H1 (cell line): ENCODE measurements at regions not wholly inside any gene's neighbourhood (a gene's known extent, or its start where the extent isn't known, plus 50 kb on each side); places are given as distances from the start of the nearest gene placed in this dataset.

ENCODE experiments used
- CHD2 ChIP-seq: IDR thresholded peaks from 2 replicates; pipeline ENCODE4 v1.6.1; 2012; ENCODE audit warnings: low read length, improper control_type of control experiment
- CHD7 ChIP-seq: fragments of 300-600 bp; sonication (generic); IDR thresholded peaks from 2 replicates; pipeline ENCODE4 v1.7.1; 2012; ENCODE audit warnings: low read length, moderate library complexity, mild to moderate bottlenecking, inconsistent platforms; ENCODE audit not compliant: insufficient replicate concordance
- CREB1 ChIP-seq: IDR thresholded peaks from 2 replicates; pipeline ENCODE4 v1.6.1; 2012; ENCODE audit warnings: inconsistent platforms
- CTBP2 ChIP-seq: IDR thresholded peaks from 2 replicates; pipeline ENCODE4 v1.7.0; 2011; ENCODE audit warnings: borderline replicate concordance, mild to moderate bottlenecking, moderate library complexity, mixed read lengths, low read length; ENCODE audit not compliant: insufficient read depth, insufficient read length
- JUND ChIP-seq: IDR thresholded peaks from 2 replicates; pipeline ENCODE4 v1.6.1; 2011; ENCODE audit warnings: mild to moderate bottlenecking, improper control_type of control experiment, low read length
- MAX ChIP-seq: IDR thresholded peaks from 2 replicates; pipeline ENCODE4 v1.6.1; 2012; ENCODE audit warnings: inconsistent platforms
- PHF8 ChIP-seq: fragments of 200-600 bp; sonication (generic); conservative IDR thresholded peaks from 2 replicates; pipeline ENCODE4 v1.7.1; 2012; ENCODE audit warnings: low read depth, mild to moderate bottlenecking, inconsistent platforms, low read length, moderate library complexity
- SIX5 ChIP-seq: IDR thresholded peaks from 2 replicates; pipeline ENCODE4 v1.6.1; 2011; ENCODE audit warnings: mild to moderate bottlenecking, low read depth, low read length
- SP2 ChIP-seq: IDR thresholded peaks from 2 replicates; pipeline ENCODE4 v1.6.1; 2012; ENCODE audit warnings: mild to moderate bottlenecking, low read length, inconsistent platforms
- TF ChIP-seq, protein P1 (sequence below), 3 experiments: IDR thresholded peaks; 1 replicate in 2 of 3; 2 replicates in 1 of 3; pipeline versions ENCODE4 v1.5.1 to v1.6.1; 2011; ENCODE audit warnings: low read length in 3 of 3, mild to moderate bottlenecking in 3 of 3, inconsistent platforms in 2 of 3, low read depth in 1 of 3, moderate library complexity in 1 of 3; ENCODE audit not compliant: insufficient read depth in 1 of 3; ENCODE audit errors: control extremely low read depth in 1 of 3

DNA sequence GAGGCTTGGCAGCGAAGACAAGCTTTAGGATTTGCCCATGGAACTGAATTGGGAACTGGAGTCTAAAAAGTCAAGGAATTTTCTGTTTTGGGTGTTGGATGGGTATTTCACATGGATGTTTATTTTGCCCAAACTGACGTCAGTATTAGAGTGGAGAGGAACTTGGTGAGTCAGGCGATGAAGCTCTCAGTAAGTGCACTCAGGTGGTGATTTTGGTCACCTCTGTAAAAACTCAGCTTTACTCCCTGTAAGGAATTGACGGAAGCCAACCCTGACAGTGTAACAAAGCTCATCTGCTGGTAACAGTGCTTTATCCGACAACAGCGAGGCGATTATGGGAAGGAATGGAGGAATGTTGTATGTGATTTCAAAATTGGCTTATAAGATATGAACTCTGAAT lies 77.0 kb upstream of the PGRMC2 start (continued):
- TF ChIP-seq CHD7, result no peak
- no peak for TF ChIP-seq CHD2
- TF ChIP-seq CTBP2, result no peak
- no peak for TF ChIP-seq CREB1
- no peak for TF ChIP-seq PHF8
- no peak for TF ChIP-seq SIX5
- TF ChIP-seq, protein P1, sequence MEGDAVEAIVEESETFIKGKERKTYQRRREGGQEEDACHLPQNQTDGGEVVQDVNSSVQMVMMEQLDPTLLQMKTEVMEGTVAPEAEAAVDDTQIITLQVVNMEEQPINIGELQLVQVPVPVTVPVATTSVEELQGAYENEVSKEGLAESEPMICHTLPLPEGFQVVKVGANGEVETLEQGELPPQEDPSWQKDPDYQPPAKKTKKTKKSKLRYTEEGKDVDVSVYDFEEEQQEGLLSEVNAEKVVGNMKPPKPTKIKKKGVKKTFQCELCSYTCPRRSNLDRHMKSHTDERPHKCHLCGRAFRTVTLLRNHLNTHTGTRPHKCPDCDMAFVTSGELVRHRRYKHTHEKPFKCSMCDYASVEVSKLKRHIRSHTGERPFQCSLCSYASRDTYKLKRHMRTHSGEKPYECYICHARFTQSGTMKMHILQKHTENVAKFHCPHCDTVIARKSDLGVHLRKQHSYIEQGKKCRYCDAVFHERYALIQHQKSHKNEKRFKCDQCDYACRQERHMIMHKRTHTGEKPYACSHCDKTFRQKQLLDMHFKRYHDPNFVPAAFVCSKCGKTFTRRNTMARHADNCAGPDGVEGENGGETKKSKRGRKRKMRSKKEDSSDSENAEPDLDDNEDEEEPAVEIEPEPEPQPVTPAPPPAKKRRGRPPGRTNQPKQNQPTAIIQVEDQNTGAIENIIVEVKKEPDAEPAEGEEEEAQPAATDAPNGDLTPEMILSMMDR (IDR thresholded peaks at IDR 0.05; ENCODE audit: control extremely low read depth in 1 of 3, insufficient read depth in 1 of 3, low read depth in 1 of 3, low read length in 3 of 3), result no peak
- no peak for TF ChIP-seq JUND
- TF ChIP-seq MAX, result no peak
- TF ChIP-seq SP2, result no peak
